Endothelial cell of umbilical vein (primary cell): ENCODE measurements at regions not wholly inside any gene's neighbourhood (a gene's known extent, or its start where the extent isn't known, plus 50 kb on each side); places are given as distances from the start of the nearest gene placed in this dataset.

Source experiments
- BruUV-seq: library from RNA; stranded (reverse); fragments of 400-500 nt; replicated peaks from 2 replicates; lab custom pipeline; 2021; lab: Mats Ljungman, UMichigan
- CTCF ChIA-PET: fragments of 300-600, 350-600 bp; sonication (Branson Sonifier 250); formaldehyde crosslinking; loops from one replicate; lab custom pipeline; 2021; ENCODE audit warnings: antibody characterized with exemption, inconsistent platforms; lab: Charles Lee
- POLR2A ChIA-PET: fragments of 300-600, 350-600 bp; sonication (Branson Sonifier 250); formaldehyde crosslinking; loops from one replicate; lab custom pipeline; 2021; ENCODE audit warnings: antibody characterized with exemption, inconsistent platforms; lab: Charles Lee
- DNase-seq: peaks from one replicate; pipeline ENCODE4 v3.0.0-alpha.2; 2011; ENCODE audit warnings: low read depth, low spot score
- FAIRE-seq: peaks from 2 replicates; lab custom pipeline; 2011; peaks lifted over from hg19 to GRCh38; lab: Jason Lieb, UNC
- H2AFZ ChIP-seq: 2 replicates; pipeline ENCODE4 v1.6.0; 2012; ENCODE audit warnings: low read depth, low read length, control low read depth, inconsistent platforms
- H3K27ac ChIP-seq: 2 replicates; pipeline ENCODE4 v1.5.1; 2011; ENCODE audit warnings: low read depth, mild to moderate bottlenecking, control low read depth, low read length, moderate library complexity; ENCODE audit not compliant: insufficient read depth
- H3K27me3 ChIP-seq, 2 experiments: 2 replicates each; pipeline versions ENCODE4 v1.6.0 to v1.6.1; 2011; ENCODE audit warnings: low read length in 2 of 2, mixed read lengths in 1 of 2; ENCODE audit not compliant: control insufficient read depth in 2 of 2, insufficient read depth in 2 of 2
- H3K36me3 ChIP-seq, 2 experiments: 2 replicates in 1 of 2; 3 replicates in 1 of 2; pipeline ENCODE4 v1.5.1; 2011; ENCODE audit warnings: low read length in 2 of 2, mild to moderate bottlenecking in 1 of 2, moderate library complexity in 1 of 2; ENCODE audit not compliant: control insufficient read depth in 2 of 2, insufficient read depth in 2 of 2; ENCODE audit errors: extremely low read depth in 1 of 2
- H3K4me1 ChIP-seq: 3 replicates; pipeline ENCODE4 v1.5.1; 2011; ENCODE audit warnings: mild to moderate bottlenecking, low read length; ENCODE audit not compliant: control insufficient read depth, insufficient read depth; ENCODE audit errors: extremely low read depth
- H3K4me2 ChIP-seq: 2 replicates; pipeline ENCODE4 v1.6.1; 2011; ENCODE audit warnings: low read length, control low read depth, mixed read lengths; ENCODE audit not compliant: insufficient read depth
- H3K4me3 ChIP-seq, 3 experiments: fragments of 200-600 bp in 1 of 3; sonication (generic), shearing (Covaris generic) in 1 of 3; replicated peaks in 1 of 3; 2 replicates each; pipeline ENCODE4 v1.5.1; 2011 to 2016; ENCODE audit warnings: control low read depth in 3 of 3, low read length in 3 of 3, mild to moderate bottlenecking in 2 of 3, inconsistent platforms in 1 of 3, low read depth in 1 of 3, moderate library complexity in 1 of 3; ENCODE audit not compliant: insufficient read depth in 1 of 3
- H3K79me2 ChIP-seq: 2 replicates; pipeline ENCODE4 v1.6.0; 2012; ENCODE audit warnings: low read length, inconsistent platforms; ENCODE audit not compliant: control insufficient read depth, insufficient read depth
- H3K9ac ChIP-seq: replicated peaks from 2 replicates; pipeline ENCODE3; 2011; ENCODE audit warnings: low read length, control low read depth; ENCODE audit not compliant: insufficient read depth; ENCODE audit errors: extremely low read depth
- H3K9me1 ChIP-seq: replicated peaks from 3 replicates; pipeline ENCODE4 v1.6.0; 2011; ENCODE audit warnings: mild to moderate bottlenecking, low read length; ENCODE audit not compliant: control insufficient read depth, insufficient read depth; ENCODE audit errors: extremely low read depth
- H3K9me3 ChIP-seq: replicated peaks from 2 replicates; pipeline ENCODE4 v1.5.1; 2012; ENCODE audit warnings: low read length, inconsistent platforms; ENCODE audit not compliant: control insufficient read depth, insufficient read depth
- H4K20me1 ChIP-seq: replicated peaks from 2 replicates; pipeline ENCODE3; 2011; ENCODE audit warnings: mild to moderate bottlenecking, low read length; ENCODE audit not compliant: control insufficient read depth, insufficient read depth; ENCODE audit errors: extremely low read depth
- CTCF ChIP-seq, 2 donors: IDR thresholded peaks; 1 replicate in 1 of 2; 2 replicates in 1 of 2; pipeline ENCODE4 v1.5.1; 2011; ENCODE audit warnings: low read length in 2 of 2, mild to moderate bottlenecking in 2 of 2, moderate library complexity in 2 of 2, control low read depth in 1 of 2, inconsistent platforms in 1 of 2, low read depth in 1 of 2; ENCODE audit not compliant: insufficient read depth in 1 of 2; ENCODE audit errors: extremely low read depth in 1 of 2
- EZH2 ChIP-seq: IDR thresholded peaks from 2 replicates; pipeline ENCODE4 v1.6.1; 2012; ENCODE audit warnings: borderline replicate concordance, low read depth, mild to moderate bottlenecking, moderate library complexity, low read length, inconsistent platforms; ENCODE audit not compliant: severe bottlenecking
- FOS ChIP-seq: IDR thresholded peaks from 2 replicates; pipeline ENCODE4 v1.6.1; 2011; ENCODE audit warnings: mild to moderate bottlenecking, low read length, moderate library complexity, borderline replicate concordance; ENCODE audit not compliant: insufficient read depth
- GATA2 ChIP-seq: IDR thresholded peaks from 2 replicates; pipeline ENCODE4 v1.7.0; 2011; ENCODE audit warnings: low read depth, mild to moderate bottlenecking, moderate library complexity, mixed read lengths, low read length; ENCODE audit not compliant: insufficient read length, insufficient read depth
- JUN ChIP-seq: IDR thresholded peaks from 2 replicates; pipeline ENCODE4 v1.6.1; 2011; ENCODE audit warnings: borderline replicate concordance, low read depth; ENCODE audit not compliant: insufficient read length, insufficient read depth
- MAX ChIP-seq: IDR thresholded peaks from 2 replicates; pipeline ENCODE4 v1.6.1; 2011; ENCODE audit not compliant: insufficient read depth, insufficient read length
- MYC ChIP-seq: IDR thresholded peaks from one replicate; pipeline ENCODE4 v1.6.1; 2011; ENCODE audit warnings: mild to moderate bottlenecking, low read depth, low read length
- POLR2A ChIP-seq: IDR thresholded peaks from 2 replicates; pipeline ENCODE4 v1.6.1; 2012; ENCODE audit warnings: low read depth, mild to moderate bottlenecking, control low read depth, low read length
- POLR2AphosphoS5 ChIP-seq: IDR thresholded peaks from 2 replicates; pipeline ENCODE4 v1.6.1; 2012; ENCODE audit warnings: low read depth, mild to moderate bottlenecking, control low read depth, low read length, moderate library complexity; ENCODE audit not compliant: insufficient read depth
- dilution Hi-C: fragments of 300-500 bp; cut with MboI; formaldehyde crosslinking; loops from one replicate; pipeline ENCODE4 v1.15.0; 2019; ENCODE audit warnings: low sequenced_read_pairs; ENCODE audit not compliant: extremely low pct_ligation_motif_present
- intact Hi-C: fragments of 100-400 bp; cut with micrococcal nuclease; formaldehyde crosslinking; loops from one replicate; pipeline ENCODE4 v1.10.0; 2022

- TF ChIP-seq POLR2A: no peak
- TF ChIP-seq GATA2: no peak
- TF ChIP-seq MYC: no peak
- no peak for TF ChIP-seq POLR2AphosphoS5
- TF ChIP-seq JUN: no peak
- TF ChIP-seq CTCF (IDR thresholded peaks at IDR 0.05; ENCODE audit: extremely low read depth in 1 of 2, insufficient read depth in 1 of 2, low read depth in 1 of 2, low read length in 2 of 2): no peak
- no peak for TF ChIP-seq EZH2
- no peak for TF ChIP-seq MAX
- no peak for TF ChIP-seq FOS
- no peaks in the 10 kb centered on the region for H3K36me3 ChIP-seq
- no peak for DNase-seq
- ChIA-PET CTCF (no interaction called here), POLR2A (no interaction called here)
- no peaks in the 10 kb centered on the region for H4K20me1 ChIP-seq
- intact Hi-C loops (no loop called here), dilution Hi-C loops (no loop called here)
- H3K27ac ChIP-seq: no peak overlapping the region
- no peaks in the 10 kb centered on the region for H3K9me3 ChIP-seq
- H3K79me2 ChIP-seq: no peaks in the 10 kb centered on the region
- H3K9me1 ChIP-seq: no peaks in the 10 kb centered on the region
- no peak overlapping the region for H3K4me2 ChIP-seq
- no peak for FAIRE-seq
- no peak overlapping the region for H2AFZ ChIP-seq
- BruUV-seq: no TSS peak
- no peak overlapping the region for H3K9ac ChIP-seq
- H3K4me1 ChIP-seq: no peaks in the 10 kb centered on the region
- no peak overlapping the region for H3K4me3 ChIP-seq
- peaks cover 5 to 9% of the 10 kb centered on the region in 2 experiments for H3K27me3 ChIP-seq
These were observed 210.0 kb downstream of the C16orf95 start for GRCh38 chr16:87107201-87107600.
